ENCODE measurements at regions not wholly inside any gene's neighbourhood (a gene's known extent, or its start where the extent isn't known, plus 50 kb on each side); places are given as distances from the start of the nearest gene placed in this dataset.

DNA sequence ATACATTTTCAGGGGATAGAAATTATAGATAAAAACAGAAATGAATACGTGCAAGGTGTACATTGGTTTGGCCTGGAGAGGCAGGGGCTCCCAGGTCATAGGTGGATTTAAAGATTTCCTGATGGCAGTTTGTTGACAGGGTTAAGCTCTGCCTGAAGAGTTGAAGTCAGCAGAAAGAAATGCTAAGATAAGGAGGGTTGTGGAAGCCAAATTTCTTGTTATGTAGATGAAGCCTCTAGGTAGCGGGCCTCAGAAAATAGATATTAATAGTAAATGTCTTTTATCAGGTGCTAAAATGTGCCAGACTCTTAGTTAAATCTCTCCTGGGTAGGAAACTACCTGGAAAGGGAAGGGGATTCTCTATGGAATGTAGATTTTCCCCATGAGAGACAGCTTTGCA, 188.8 kb downstream of the CDH26 start:
- FAIRE-seq = no peak
- TF ChIP-seq POU2F2 (IDR thresholded peaks at IDR 0.05; ENCODE audit: low read depth, low read length) (no peak), POLR2A (IDR thresholded peaks at IDR 0.05; ENCODE audit: low read depth, low read length) (no peak), PAX5 (IDR thresholded peaks at IDR 0.05; ENCODE audit: insufficient read depth, low read length, severe bottlenecking) (no peak), SPI1 (IDR thresholded peaks at IDR 0.05; ENCODE audit: low read depth, low read length) (no peak), TAF1 (IDR thresholded peaks at IDR 0.05; ENCODE audit: low read depth, low read length) (no peak), POLR2AphosphoS5 (IDR thresholded peaks at IDR 0.05; ENCODE audit: low read depth, low read length) (no peak)
- DNase-seq (ENCODE audit: insufficient read length, low spot score) = no peak

DNA sequence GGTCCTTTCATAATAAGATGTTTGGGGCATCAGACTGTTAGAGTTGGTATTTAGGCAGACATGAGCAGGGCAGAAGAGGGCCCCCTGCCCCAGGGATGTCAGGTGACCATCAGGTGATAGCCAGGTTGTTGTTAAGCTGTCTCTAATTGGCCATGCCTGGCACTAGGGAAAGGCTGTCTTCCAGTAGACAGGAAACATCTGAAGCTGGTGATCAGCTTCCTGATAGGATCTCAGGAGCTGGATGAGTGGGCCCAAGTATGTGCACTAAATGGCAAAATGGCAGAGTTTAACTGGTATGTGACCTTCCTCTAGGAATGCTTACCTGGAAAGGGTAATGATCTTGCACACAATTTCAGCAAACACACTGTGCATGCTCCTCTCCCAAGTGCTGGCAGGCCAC, 190.7 kb downstream of the CDH26 start:
- TF ChIP-seq POU2F2 (IDR thresholded peaks at IDR 0.05; ENCODE audit: low read depth, low read length) (no peak), POLR2A (IDR thresholded peaks at IDR 0.05; ENCODE audit: low read depth, low read length) (no peak), POLR2AphosphoS5 (IDR thresholded peaks at IDR 0.05; ENCODE audit: low read depth, low read length) (no peak), SPI1 (IDR thresholded peaks at IDR 0.05; ENCODE audit: low read depth, low read length) (no peak), PAX5 (IDR thresholded peaks at IDR 0.05; ENCODE audit: insufficient read depth, low read length, severe bottlenecking) (no peak), TAF1 (IDR thresholded peaks at IDR 0.05; ENCODE audit: low read depth, low read length) (no peak)
- FAIRE-seq (no peak), DNase-seq (ENCODE audit: insufficient read length, low spot score) (no peak)

DNA sequence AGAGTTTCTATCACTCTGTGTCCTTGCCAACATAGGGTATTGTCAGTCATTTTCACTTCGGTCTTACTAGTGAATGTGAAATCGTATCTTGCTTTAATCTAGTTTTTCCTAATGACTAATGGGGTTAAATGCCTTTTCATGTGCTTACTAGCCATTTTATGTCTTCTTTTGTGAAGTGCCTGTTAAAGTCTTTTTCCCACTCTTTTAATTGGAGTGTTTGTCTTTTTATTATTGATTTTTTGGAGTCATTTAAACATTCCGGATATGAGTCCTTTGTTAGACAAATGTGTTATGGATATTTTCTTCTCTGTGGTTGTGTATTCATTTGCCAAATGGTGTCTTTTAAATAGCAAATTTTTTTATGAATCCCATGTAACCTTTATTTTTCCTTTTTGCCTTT, 194.6 kb downstream of the CDH26 start:
- no peak for FAIRE-seq
- DNase-seq (ENCODE audit: insufficient read length, low spot score) = no peak
- no peak for TF ChIP-seq PAX5 (IDR thresholded peaks at IDR 0.05; ENCODE audit: insufficient read depth, low read length, severe bottlenecking)
- no peak for TF ChIP-seq POLR2A (IDR thresholded peaks at IDR 0.05; ENCODE audit: low read depth, low read length)
- TF ChIP-seq POU2F2 (IDR thresholded peaks at IDR 0.05; ENCODE audit: low read depth, low read length) = no peak
- TF ChIP-seq TAF1 (IDR thresholded peaks at IDR 0.05; ENCODE audit: low read depth, low read length) = no peak
- TF ChIP-seq POLR2AphosphoS5 (IDR thresholded peaks at IDR 0.05; ENCODE audit: low read depth, low read length) = no peak
- no peak for TF ChIP-seq SPI1 (IDR thresholded peaks at IDR 0.05; ENCODE audit: low read depth, low read length)

DNA sequence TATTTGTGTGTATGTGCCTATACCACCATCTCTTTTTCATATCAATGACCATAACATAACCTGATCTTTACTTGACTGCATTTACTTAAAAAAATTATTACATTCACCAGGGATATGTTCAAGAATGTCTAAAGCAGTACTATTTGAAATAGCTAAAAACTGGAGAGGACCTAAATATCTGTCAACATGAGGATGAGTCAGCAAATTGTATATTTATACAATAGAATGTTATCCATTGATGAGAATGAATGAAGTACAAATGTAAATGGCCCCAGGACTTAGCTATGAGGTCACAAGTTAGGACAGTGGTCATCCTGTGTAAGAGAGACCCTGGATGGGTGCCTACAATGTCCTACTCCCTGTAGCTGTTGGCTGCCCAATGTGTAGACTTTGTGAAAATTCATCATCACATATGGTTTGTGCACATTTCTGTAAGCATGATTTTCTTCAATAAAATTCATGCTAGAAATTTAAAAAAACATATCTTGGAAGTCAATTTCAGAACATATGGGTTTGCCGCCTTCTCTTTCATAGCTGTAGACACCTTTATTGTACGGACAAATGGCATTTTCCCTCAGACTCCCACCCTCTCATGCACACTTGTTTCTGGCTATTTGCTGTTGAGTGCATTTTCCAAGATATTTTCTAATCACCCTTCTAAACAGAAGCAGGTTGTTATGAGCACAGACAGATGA, 202.4 kb downstream of the CDH26 start:
- TF ChIP-seq SPI1 (IDR thresholded peaks at IDR 0.05; ENCODE audit: low read depth, low read length) (no peak), POLR2AphosphoS5 (IDR thresholded peaks at IDR 0.05; ENCODE audit: low read depth, low read length) (no peak), POLR2A (IDR thresholded peaks at IDR 0.05; ENCODE audit: low read depth, low read length) (no peak), POU2F2 (IDR thresholded peaks at IDR 0.05; ENCODE audit: low read depth, low read length) (no peak), TAF1 (IDR thresholded peaks at IDR 0.05; ENCODE audit: low read depth, low read length) (no peak), PAX5 (IDR thresholded peaks at IDR 0.05; ENCODE audit: insufficient read depth, low read length, severe bottlenecking) (no peak)
- DNase-seq (ENCODE audit: insufficient read length, low spot score) (no peak), FAIRE-seq (no peak)

DNA sequence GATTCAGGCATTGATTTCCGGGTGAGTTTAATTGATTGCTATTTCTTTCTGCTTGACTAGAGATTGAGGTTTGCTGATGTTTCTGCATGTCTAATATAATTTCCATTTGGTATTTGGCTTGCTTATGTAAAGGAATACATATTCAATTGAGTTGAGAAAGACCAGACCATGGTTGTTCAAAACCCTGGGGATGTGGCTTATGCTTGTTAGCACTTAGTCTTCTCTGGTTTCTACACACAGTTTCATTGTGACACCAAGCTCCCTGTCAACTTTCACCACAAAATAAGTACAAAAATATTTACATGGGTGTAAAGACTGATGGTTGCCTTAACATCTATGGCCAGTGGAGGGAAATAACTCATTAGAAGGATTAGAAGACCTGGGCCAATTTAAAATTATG, 209.6 kb downstream of the CDH26 start:
- no peak for DNase-seq (ENCODE audit: insufficient read length, low spot score)
- FAIRE-seq = no peak
- no peak for TF ChIP-seq PAX5 (IDR thresholded peaks at IDR 0.05; ENCODE audit: insufficient read depth, low read length, severe bottlenecking)
- no peak for TF ChIP-seq POU2F2 (IDR thresholded peaks at IDR 0.05; ENCODE audit: low read depth, low read length)
- no peak for TF ChIP-seq TAF1 (IDR thresholded peaks at IDR 0.05; ENCODE audit: low read depth, low read length)
- no peak for TF ChIP-seq POLR2AphosphoS5 (IDR thresholded peaks at IDR 0.05; ENCODE audit: low read depth, low read length)
- no peak for TF ChIP-seq POLR2A (IDR thresholded peaks at IDR 0.05; ENCODE audit: low read depth, low read length)
- no peak for TF ChIP-seq SPI1 (IDR thresholded peaks at IDR 0.05; ENCODE audit: low read depth, low read length)

DNA sequence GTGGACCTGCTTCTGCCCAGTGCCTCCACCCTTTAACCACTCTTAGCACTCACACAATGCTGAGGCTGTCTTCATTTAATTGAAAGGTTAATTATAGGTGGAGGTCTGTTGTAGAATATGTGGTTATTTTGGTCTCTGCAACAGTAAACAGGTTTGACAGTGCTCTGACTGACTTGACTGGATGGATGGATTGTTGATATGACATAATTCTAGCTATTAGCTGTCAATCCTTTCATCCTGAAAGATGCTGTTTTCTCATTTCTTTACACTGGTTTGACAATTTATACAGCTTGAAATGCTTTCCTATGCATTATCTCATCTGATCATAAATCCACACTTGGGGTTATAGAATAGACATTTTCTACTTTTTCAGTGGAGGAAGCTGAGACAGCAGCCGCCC, 210.7 kb downstream of the CDH26 start:
- DNase-seq (ENCODE audit: insufficient read length, low spot score) (no peak), FAIRE-seq (no peak)

DNA sequence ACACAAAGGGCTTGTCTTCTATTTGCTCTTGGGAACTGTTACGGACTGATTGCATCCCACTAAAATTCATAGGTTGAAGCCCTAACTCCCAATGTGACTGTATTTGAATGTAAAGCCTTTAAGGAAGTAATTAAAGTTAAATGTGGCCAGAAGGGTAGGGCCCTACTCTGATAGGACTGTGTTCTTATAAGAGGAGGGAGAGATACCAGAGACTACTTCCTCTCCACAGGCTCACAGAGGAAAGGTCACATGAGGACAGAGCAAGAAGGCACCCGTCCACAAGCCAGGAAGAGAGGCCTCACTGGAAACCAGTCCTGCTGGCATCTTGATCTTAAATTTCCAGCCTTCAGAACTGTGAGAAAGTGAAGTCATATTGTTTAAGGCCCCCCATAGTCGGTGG, 211.9 kb downstream of the CDH26 start:
- FAIRE-seq = no peak
- no peak for TF ChIP-seq PAX5 (IDR thresholded peaks at IDR 0.05; ENCODE audit: insufficient read depth, low read length, severe bottlenecking)
- TF ChIP-seq SPI1 (IDR thresholded peaks at IDR 0.05; ENCODE audit: low read depth, low read length) = no peak
- no peak for TF ChIP-seq POLR2A (IDR thresholded peaks at IDR 0.05; ENCODE audit: low read depth, low read length)
- TF ChIP-seq POLR2AphosphoS5 (IDR thresholded peaks at IDR 0.05; ENCODE audit: low read depth, low read length) = no peak
- no peak for TF ChIP-seq TAF1 (IDR thresholded peaks at IDR 0.05; ENCODE audit: low read depth, low read length)
- no peak for TF ChIP-seq POU2F2 (IDR thresholded peaks at IDR 0.05; ENCODE audit: low read depth, low read length)

More for the DNA sequence above, 210.7 kb downstream of the CDH26 start:
- TF ChIP-seq POLR2AphosphoS5 (IDR thresholded peaks at IDR 0.05; ENCODE audit: low read depth, low read length) (no peak), POU2F2 (IDR thresholded peaks at IDR 0.05; ENCODE audit: low read depth, low read length) (no peak), POLR2A (IDR thresholded peaks at IDR 0.05; ENCODE audit: low read depth, low read length) (no peak), TAF1 (IDR thresholded peaks at IDR 0.05; ENCODE audit: low read depth, low read length) (no peak), PAX5 (IDR thresholded peaks at IDR 0.05; ENCODE audit: insufficient read depth, low read length, severe bottlenecking) (no peak), SPI1 (IDR thresholded peaks at IDR 0.05; ENCODE audit: low read depth, low read length) (no peak)

DNA sequence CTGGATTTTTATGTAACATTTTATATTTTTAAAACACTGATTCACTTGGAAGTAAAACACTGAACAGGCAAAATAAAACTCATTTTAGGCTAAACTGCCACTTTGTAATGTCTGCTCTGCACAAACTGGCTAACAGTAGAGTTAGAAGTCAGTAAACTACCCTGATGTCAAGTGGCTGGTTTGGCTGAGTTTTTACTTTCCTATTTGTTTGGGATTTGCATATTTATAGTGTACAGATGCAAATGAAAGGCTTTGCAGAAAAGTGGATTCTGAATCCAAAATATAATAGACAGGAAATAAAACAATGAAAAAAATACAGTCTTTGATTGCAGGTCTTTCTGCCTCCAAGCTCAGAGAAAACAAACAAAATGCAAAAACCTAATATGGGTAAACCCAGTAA, 213.1 kb downstream of the CDH26 start:
- TF ChIP-seq PAX5 (IDR thresholded peaks at IDR 0.05; ENCODE audit: insufficient read depth, low read length, severe bottlenecking) (no peak), POU2F2 (IDR thresholded peaks at IDR 0.05; ENCODE audit: low read depth, low read length) (no peak), POLR2A (IDR thresholded peaks at IDR 0.05; ENCODE audit: low read depth, low read length) (no peak), TAF1 (IDR thresholded peaks at IDR 0.05; ENCODE audit: low read depth, low read length) (no peak), POLR2AphosphoS5 (IDR thresholded peaks at IDR 0.05; ENCODE audit: low read depth, low read length) (no peak), SPI1 (IDR thresholded peaks at IDR 0.05; ENCODE audit: low read depth, low read length) (no peak)
- no peak for FAIRE-seq
- DNase-seq (ENCODE audit: insufficient read length, low spot score) = no peak

More for the DNA sequence above, 211.9 kb downstream of the CDH26 start:
- no peak for DNase-seq (ENCODE audit: insufficient read length, low spot score)

DNA sequence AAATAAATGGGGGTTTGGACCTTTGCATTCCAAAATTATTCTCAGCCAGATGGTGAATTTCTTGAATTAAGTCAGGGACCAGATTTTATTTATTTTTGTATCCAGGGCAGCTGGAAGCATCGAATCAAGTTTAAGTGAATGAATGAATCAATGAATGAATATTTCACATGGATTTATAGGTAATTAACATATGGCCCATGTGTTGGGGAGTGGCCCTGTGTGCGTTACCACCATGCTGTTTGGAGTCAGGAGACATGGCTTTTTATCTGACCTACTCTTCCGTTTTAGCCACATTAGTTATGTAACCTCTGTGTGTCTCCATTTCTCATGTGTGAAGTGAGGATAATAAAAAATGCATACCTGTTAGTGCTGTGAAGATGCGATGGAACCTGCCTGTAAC, 213.5 kb downstream of the CDH26 start:
- DNase-seq (ENCODE audit: insufficient read length, low spot score) = no peak
- no peak for FAIRE-seq
- no peak for TF ChIP-seq TAF1 (IDR thresholded peaks at IDR 0.05; ENCODE audit: low read depth, low read length)
- TF ChIP-seq PAX5 (IDR thresholded peaks at IDR 0.05; ENCODE audit: insufficient read depth, low read length, severe bottlenecking) = no peak
- no peak for TF ChIP-seq POU2F2 (IDR thresholded peaks at IDR 0.05; ENCODE audit: low read depth, low read length)
- no peak for TF ChIP-seq POLR2AphosphoS5 (IDR thresholded peaks at IDR 0.05; ENCODE audit: low read depth, low read length)
- TF ChIP-seq SPI1 (IDR thresholded peaks at IDR 0.05; ENCODE audit: low read depth, low read length) = no peak

Data from GM12891 (cell line).